Mesodermal cell (in vitro differentiated cells): ENCODE measurements at regions not wholly inside any gene's neighbourhood (a gene's known extent, or its start where the extent isn't known, plus 50 kb on each side); places are given as distances from the start of the nearest gene placed in this dataset.

Source experiments
- H3K27ac ChIP-seq: 2 replicates; pipeline ENCODE4 v1.7.0; 2013; ENCODE audit warnings: mild to moderate bottlenecking, low read depth, low read length, moderate library complexity; ENCODE audit not compliant: severe bottlenecking
- H3K36me3 ChIP-seq: 2 replicates; pipeline ENCODE4 v1.7.1; 2013; ENCODE audit warnings: mild to moderate bottlenecking, low read length, moderate library complexity; ENCODE audit not compliant: control insufficient read depth, insufficient read depth
- H3K4me1 ChIP-seq: one replicate; pipeline ENCODE4 v1.7.1; 2013; ENCODE audit warnings: mild to moderate bottlenecking, low read length; ENCODE audit not compliant: insufficient read depth, control insufficient read depth, poor library complexity, severe bottlenecking
- H3K4me3 ChIP-seq: 2 replicates; pipeline ENCODE4 v1.7.0; 2013; ENCODE audit warnings: low read length, control low read depth, mild to moderate bottlenecking; ENCODE audit not compliant: insufficient read depth, poor library complexity, severe bottlenecking; ENCODE audit errors: extremely low read depth
- H3K9me3 ChIP-seq: 2 replicates; pipeline ENCODE4 v1.7.1; 2013; ENCODE audit warnings: mild to moderate bottlenecking, low read length, moderate library complexity; ENCODE audit not compliant: control insufficient read depth
- WGBS, 2 experiments: methylation state at CpG; one replicate each; pipeline ENCODE4 v1.1.5; 2013; ENCODE audit warnings: missing lambda C conversion rate in 2 of 2; ENCODE audit not compliant: insufficient coverage in 2 of 2; 5-methylcytosine and 5-hydroxymethylcytosine counted together

DNA sequence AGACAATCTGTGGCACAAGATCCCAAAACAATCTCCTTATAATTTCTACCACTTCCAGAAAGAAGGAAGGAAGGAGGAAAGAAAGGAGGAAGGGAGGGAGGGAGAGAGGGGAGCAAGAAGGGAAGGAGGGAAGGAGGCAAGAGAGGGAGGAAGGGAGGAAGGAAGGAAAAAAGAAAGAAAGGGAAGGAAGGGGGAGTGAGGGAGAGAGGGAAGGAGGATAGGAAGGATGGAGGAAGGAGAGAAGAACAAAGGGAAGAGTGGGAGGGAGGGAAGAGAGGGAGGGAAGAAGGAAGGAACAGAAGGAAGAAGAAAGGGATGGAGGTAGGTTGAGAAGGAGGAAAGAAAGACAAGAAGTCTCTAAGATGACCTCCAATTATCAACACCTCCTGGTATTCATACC is 185.5 kb upstream of the NFE2L3 start:
- Histone ChIP-seq H3K4me3 (no peak overlapping the region), H3K27ac (no peak overlapping the region), H3K4me1 (peaks cover 4% of the 10 kb centered on the region), H3K9me3 (no peaks in the 10 kb centered on the region), H3K36me3 (no peaks in the 10 kb centered on the region)

DNA sequence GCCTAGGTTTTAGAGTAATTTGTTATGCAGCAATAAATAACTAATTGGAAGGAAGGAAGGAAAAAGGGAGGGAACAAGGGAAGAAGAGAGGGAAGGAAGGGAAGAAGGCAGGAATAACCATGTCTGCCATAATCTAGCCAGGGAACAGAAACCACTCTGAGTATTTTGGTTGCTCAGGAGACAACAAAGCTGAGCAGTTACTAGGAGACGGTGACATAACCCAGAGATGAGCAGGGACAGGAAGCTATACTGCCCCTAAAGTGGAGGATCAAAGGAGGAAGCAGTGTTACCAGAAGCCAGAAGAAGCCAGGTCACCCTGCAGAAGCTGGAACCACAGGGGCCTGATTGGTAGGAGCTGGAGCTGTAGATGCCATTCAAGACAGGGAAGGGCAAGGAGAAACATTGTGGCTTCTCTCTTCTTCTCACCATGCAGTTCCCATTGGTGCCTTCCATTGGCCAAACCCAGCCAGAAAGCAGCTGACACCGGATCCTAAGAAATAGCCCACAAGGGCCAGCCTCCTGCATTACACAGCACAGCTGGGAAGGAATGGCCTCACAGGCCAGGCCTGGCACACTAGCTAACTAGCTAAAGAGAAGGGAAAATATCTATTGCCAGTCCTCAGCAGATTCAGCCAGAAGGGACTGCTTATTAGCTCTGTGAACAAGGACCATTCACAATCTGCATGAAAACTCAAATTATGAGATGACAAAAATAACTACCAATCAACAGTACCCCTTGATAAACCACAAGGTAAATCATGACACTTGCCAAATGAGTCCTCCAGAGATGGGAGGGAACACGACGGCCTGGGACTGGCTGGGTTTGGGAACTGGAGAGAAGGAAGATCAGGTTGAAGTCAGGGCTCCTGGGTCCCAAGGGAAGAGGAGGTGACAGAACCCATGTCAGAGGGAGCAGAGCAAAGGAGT is 184.5 kb upstream of the NFE2L3 start:
- 91 to 92% methylated on average over 4 of the region's 4 CpGs for WGBS, 2 experiments
- Histone ChIP-seq H3K27ac (peak overlapping the region; percentile 59), H3K4me3 (no peak overlapping the region), H3K9me3 (no peaks in the 10 kb centered on the region), H3K36me3 (no peaks in the 10 kb centered on the region), H3K4me1 (peaks cover 4% of the 10 kb centered on the region)

DNA sequence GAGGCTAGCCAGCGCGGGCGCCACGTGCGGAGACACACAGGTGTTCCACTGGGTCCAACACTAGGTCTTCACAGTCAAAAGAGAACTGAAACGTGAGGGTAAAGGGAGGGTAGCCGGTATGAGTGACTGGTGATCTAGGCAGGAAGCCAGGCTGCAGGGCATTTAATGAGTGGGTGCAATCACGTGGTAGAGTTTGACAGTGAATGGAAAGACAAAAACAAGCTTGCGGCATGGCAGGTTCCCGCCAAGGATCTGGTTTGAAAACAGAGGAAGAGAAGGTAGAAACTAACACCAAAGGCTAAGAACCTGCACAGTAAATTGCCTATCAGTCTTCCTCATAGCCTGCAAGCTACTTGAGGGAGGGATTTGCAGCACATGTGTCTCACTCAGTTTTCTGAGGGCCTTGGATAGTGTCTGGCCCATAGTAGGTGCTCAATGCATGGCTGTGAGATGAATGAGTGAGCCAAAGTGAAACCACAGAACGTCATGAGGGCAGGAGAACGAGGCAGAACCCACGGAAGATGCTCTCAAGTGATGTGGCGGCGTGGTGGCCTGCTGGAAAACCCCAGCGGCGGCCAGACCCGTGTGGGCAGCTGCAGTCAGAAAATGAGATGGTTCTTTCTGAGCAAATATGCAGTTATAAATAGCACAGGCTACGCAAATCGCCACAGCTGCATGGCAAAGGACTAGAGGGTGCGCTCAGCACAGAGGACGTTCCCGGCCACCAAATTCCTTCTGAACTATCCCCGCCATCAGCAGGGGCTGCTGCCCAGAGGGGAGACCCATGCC is 183.6 kb upstream of the NFE2L3 start:
- Histone ChIP-seq H3K4me1 (peaks cover 4% of the 10 kb centered on the region), H3K27ac (no peak overlapping the region), H3K4me3 (no peak overlapping the region), H3K36me3 (no peaks in the 10 kb centered on the region), H3K9me3 (no peaks in the 10 kb centered on the region)
- WGBS, 2 experiments: 93 to 94% methylated on average over 21 to 22 of the region's 24 CpGs

DNA sequence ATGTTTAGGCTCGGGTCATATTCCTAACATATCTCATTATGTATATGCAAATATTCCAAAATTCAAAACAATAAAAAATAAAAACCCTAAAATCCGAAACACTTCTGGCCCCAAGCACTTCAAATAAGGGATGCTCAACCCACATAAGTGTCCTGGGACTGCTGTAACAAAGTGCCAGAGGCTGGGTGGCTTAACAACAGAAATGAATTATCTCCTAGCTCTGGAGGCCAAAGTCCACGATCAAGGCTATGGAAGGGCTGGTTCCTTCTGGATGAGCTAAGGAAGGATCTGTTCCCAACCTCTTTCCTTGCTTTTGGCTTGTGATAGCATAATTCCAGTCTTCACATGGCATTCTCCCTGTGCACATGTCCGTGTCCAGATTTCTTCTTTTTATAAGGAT is 181.6 kb upstream of the NFE2L3 start:
- Histone ChIP-seq H3K27ac (no peak overlapping the region), H3K4me3 (no peak overlapping the region), H3K4me1 (peaks cover 4% of the 10 kb centered on the region), H3K36me3 (no peaks in the 10 kb centered on the region), H3K9me3 (no peaks in the 10 kb centered on the region)
- 92 to 100% methylated on average over 2 to 3 of the region's 4 CpGs for WGBS, 2 experiments

DNA sequence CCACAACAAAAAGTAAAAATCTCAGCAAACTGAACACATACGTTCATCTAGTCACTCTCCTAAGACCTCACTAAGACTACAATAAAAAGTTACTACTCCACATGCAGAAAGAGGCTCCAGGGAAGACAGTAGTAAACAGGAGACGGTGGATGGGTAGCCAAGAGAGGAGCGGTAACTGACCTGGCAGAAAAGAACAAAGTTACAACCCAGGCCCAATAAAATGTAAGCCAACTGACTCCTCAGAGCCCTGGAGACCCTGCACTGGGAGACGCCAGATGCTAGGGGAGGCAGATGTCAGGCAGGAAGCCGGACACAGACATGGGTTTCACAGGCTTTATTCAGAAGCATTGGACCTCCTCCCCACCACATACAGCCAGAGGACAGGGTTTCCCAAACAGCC is 181.1 kb upstream of the NFE2L3 start:
- Histone ChIP-seq H3K36me3 (no peaks in the 10 kb centered on the region), H3K4me3 (no peak overlapping the region), H3K4me1 (peaks cover 4% of the 10 kb centered on the region), H3K9me3 (no peaks in the 10 kb centered on the region), H3K27ac (no peak overlapping the region)
- 63 to 80% methylated on average over 1 to 2 of the region's 5 CpGs for WGBS, 2 experiments

DNA sequence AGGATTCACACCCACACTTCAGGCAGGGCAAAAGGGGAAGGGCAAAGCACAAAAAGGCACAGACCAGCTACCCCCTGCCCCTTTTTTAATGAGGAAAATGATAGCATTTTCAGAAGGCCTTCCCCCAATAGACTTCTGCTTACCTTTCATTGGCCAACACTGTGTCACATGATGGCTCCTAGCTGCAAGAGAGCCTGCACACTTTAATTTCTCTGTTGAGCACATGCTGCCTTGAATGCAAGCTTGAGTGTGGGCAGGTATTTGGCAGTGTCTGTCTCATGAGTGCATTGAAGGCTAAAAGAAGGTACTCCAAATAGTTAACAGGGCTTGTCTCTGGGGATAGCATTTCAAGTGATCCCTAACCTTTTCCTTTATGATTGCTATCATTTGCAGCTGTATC is 175.4 kb upstream of the NFE2L3 start:
- Histone ChIP-seq H3K4me1 (no peaks in the 10 kb centered on the region), H3K36me3 (no peaks in the 10 kb centered on the region), H3K9me3 (peaks cover 4% of the 10 kb centered on the region), H3K4me3 (no peak overlapping the region), H3K27ac (no peak overlapping the region)

DNA sequence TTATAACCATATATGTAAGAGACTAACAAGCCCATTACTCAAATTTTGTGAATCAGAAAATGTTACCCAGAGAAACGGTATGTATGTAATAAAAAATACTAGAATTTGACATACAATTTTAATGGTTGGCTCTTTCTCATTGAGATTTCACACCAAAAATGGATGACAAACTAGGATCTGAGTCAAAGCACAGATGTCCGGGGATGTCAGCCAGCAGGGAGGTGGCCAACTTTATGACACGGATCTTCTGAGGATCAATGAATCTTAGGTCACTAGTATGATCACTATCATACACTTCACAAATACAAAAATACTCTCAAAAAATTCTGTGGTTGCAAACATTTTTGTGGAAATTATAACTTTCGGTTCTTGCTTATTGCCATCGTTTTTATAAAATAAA is 173.5 kb upstream of the NFE2L3 start:
- 90 to 100% methylated on average over 2 to 3 of the region's 5 CpGs for WGBS, 2 experiments
- Histone ChIP-seq H3K27ac (no peak overlapping the region), H3K9me3 (peaks cover 4% of the 10 kb centered on the region), H3K4me3 (no peak overlapping the region), H3K36me3 (no peaks in the 10 kb centered on the region), H3K4me1 (no peaks in the 10 kb centered on the region)

DNA sequence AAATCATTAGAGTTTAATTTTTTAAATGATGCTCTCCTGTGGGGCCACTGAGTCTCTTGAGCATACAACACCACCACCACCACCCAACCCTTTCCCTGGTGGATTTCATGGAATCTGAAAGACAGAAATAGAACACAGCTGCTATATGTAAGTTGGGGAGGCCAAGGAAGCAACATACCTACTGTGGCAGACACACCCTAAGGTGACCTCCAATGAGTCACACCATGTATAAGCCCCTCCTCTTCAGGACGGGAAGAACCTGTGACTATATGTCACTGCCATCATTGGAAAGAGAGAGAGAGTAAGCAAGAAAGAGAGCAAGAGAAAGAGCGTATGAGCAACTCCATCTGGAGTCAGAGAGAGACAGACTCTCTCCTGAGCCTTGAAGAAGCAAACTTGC is 172.4 kb upstream of the NFE2L3 start:
- Histone ChIP-seq H3K4me3 (no peak overlapping the region), H3K4me1 (no peaks in the 10 kb centered on the region), H3K9me3 (peaks cover 4% of the 10 kb centered on the region), H3K36me3 (no peaks in the 10 kb centered on the region), H3K27ac (no peak overlapping the region)
- 92 to 100% methylated on average over 1 to 2 of the region's 2 CpGs for WGBS, 2 experiments

DNA sequence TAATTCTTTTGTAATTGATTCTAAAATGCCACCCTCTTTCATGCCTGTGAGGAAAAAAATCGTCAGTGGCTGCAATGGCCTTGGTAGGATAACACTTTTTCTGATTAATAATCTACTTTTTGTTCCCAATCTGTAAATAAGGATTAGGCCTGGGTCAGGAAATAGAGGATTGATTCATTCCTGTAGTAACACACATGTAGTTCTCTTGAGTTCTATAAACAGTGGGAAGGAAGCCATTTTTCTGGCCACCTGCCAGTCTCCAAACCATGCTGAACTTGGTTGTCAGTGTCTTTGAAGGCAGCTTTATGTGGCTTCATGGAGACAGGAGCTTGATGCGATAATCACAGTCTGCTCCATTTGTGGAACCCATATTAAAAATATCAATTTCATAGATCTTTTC is 169.3 kb upstream of the NFE2L3 start:
- Histone ChIP-seq H3K9me3 (no peaks in the 10 kb centered on the region), H3K4me1 (no peaks in the 10 kb centered on the region), H3K4me3 (no peak overlapping the region), H3K27ac (no peak overlapping the region), H3K36me3 (no peaks in the 10 kb centered on the region)
- no CpG with 5 or more reads among the region's 2 CpGs for WGBS, 2 experiments

DNA sequence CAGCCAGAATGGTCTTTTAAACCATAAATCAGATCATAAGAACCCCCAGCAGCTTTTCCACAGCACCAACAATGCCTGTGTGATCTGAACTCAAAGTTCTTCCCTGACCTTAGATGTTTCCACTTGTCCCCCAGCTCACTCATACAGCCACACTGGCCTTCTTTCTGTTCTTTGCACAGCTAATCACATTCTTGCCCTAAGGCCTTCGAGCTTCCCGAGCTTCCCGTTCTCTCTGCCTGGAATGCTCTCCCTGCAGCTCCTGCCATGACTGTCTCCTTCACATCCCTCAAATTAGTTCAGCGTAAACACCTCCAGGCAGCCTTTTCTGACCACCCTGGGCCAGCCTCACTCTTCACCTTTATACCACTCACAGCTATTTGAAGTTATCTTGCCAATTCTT is 166.8 kb upstream of the NFE2L3 start:
- WGBS, 2 experiments: 67 to 83% methylated on average over 4 of the region's 4 CpGs
- no peaks in the 10 kb centered on the region for H3K36me3 ChIP-seq
- H3K4me3 ChIP-seq: no peak overlapping the region
- H3K27ac ChIP-seq: no peak overlapping the region
- no peaks in the 10 kb centered on the region for H3K9me3 ChIP-seq
- H3K4me1 ChIP-seq: no peaks in the 10 kb centered on the region

DNA sequence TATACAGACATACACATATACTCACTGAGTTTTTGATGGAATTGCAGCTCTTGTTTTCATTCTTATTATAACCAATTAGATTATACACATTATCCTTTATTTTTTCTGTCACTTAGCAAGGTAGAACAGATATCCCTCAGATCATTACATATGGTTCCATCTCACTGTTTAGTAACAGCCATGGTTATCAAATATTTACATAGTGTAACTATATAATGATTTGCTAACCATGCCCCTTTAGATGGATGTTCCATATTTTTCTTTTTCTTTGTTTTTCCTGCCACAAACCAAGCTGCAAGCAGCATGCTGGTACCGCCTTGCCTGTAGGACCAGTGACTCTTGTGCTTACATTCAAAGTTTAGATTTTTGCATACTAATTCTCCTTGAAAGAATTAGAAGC is 163.4 kb upstream of the NFE2L3 start:
- H3K9me3 ChIP-seq: no peaks in the 10 kb centered on the region
- H3K36me3 ChIP-seq: no peaks in the 10 kb centered on the region
- no peaks in the 10 kb centered on the region for H3K4me1 ChIP-seq
- H3K4me3 ChIP-seq: no peak overlapping the region
- 88% methylated on average over 1 of the region's 1 CpG; no CpG with 5 or more reads in 1 of the 2 experiments for WGBS, 2 experiments
- H3K27ac ChIP-seq: no peak overlapping the region
